Tibial nerve (tissue), 4 donors: ENCODE measurements at regions not wholly inside any gene's neighbourhood (a gene's known extent, or its start where the extent isn't known, plus 50 kb on each side); places are given as distances from the start of the nearest gene placed in this dataset.

Experiments
- EP300 ChIP-seq, 2 donors: sonication (generic); formaldehyde crosslinking; IDR thresholded peaks; one replicate each; pipeline ENCODE4 v1.6.1; 2017; ENCODE audit warnings: antibody characterized with exemption in 2 of 2, mild to moderate bottlenecking in 1 of 2
- POLR2A ChIP-seq, 2 donors: fragments of 450-650 bp; IDR thresholded peaks; one replicate each; pipeline ENCODE4 v1.6.1; 2017; ENCODE audit warnings: antibody characterized with exemption in 2 of 2, mild to moderate bottlenecking in 2 of 2, moderate library complexity in 2 of 2
- TF ChIP-seq, protein P1 (sequence below), 5 experiments: fragments of 200-600 bp in 3 of 5; fragments of 450-650 bp in 2 of 5; sonication (generic) in 3 of 5; IDR thresholded peaks; one replicate each; pipeline ENCODE4 v1.5.1; 2016 to 2019; ENCODE audit warnings: antibody characterized with exemption in 5 of 5, mild to moderate bottlenecking in 3 of 5, moderate library complexity in 2 of 5

DNA sequence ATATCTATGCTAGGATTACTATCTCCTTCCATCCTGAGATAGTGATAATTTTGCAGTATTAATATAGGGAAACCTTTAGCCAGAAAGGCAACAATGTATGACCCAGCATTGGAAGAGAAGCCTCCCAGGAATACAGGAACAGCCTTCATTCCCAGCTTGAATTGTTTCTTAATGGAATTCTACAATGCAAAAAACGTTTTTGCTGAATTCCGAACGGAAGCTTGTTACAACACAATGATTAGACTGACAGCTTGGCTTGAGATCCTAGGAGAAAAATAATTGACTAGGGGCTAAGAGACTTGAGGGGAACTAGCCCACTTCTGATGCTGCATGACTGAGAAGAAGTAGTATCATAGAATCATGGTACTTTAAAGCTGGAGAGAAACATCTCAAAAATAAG lies 140.2 kb downstream of the RSL24D1 start:
- TF ChIP-seq, protein P1, sequence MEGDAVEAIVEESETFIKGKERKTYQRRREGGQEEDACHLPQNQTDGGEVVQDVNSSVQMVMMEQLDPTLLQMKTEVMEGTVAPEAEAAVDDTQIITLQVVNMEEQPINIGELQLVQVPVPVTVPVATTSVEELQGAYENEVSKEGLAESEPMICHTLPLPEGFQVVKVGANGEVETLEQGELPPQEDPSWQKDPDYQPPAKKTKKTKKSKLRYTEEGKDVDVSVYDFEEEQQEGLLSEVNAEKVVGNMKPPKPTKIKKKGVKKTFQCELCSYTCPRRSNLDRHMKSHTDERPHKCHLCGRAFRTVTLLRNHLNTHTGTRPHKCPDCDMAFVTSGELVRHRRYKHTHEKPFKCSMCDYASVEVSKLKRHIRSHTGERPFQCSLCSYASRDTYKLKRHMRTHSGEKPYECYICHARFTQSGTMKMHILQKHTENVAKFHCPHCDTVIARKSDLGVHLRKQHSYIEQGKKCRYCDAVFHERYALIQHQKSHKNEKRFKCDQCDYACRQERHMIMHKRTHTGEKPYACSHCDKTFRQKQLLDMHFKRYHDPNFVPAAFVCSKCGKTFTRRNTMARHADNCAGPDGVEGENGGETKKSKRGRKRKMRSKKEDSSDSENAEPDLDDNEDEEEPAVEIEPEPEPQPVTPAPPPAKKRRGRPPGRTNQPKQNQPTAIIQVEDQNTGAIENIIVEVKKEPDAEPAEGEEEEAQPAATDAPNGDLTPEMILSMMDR (IDR thresholded peaks at IDR 0.05), result no peak
- TF ChIP-seq EP300 (IDR thresholded peaks at IDR 0.05) (no peak), POLR2A (IDR thresholded peaks at IDR 0.05) (no peak)
